ENCODE measurements at regions not wholly inside any gene's neighbourhood (a gene's known extent, or its start where the extent isn't known, plus 50 kb on each side); places are given as distances from the start of the nearest gene placed in this dataset.

DNA sequence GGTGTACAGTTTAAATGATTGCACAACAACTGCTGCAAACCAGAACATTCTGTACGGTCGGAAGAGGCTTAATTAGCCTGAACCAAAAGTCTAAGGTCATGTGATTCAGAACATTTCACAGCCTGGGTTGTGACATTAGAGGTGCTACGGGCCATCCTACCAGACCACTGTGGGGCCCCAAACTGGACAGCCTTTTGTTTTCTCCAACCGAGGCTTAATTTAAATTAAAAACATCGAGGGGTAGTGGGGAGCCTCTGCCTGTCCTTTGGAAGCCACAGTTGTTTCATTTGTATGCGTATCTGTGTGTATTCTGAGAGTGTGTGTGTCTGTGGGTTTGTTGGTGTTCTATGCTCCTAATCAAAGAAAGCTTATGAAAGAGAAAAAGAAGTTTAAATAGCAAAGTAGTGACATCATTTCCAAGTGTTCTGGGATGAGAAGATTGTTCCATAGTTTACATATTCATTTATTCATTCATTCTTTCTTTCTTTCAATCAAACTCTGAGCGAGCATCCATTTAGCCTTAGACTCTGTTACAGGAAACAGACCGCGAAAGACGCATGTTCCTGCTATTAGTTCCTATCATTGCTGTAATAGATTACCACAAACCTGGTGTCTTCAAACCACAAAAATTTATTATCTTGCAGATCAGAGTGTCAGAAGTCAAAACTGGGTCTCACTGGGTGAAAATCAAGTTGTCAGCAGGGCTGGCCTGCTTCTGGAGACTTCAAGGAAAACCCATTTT lies 444.8 kb downstream of the FOXO1 start:
- no peaks in the 10 kb centered on the region for H3K4me1 ChIP-seq (ENCODE audit: control insufficient read depth, insufficient read depth, low read length)
- ChIA-PET CTCF (no interaction called here), POLR2A (no interaction called here), RAD21 (ENCODE audit: unreplicated experiment) (no interaction called here), SMC1A (ENCODE audit: uncharacterized antibody, unreplicated experiment) (no interaction called here)
- TF ChIP-seq STAT1 (conservative IDR thresholded peaks at IDR 0.05) (no peak), RUNX3 (IDR thresholded peaks at IDR 0.05; ENCODE audit: low read length) (peak; percentile 57), CEBPZ (IDR thresholded peaks at IDR 0.05; ENCODE audit: low read depth, low read length) (no peak), SMARCA5 (IDR thresholded peaks at IDR 0.05) (no peak), NRF1 (conservative IDR thresholded peaks at IDR 0.05; ENCODE audit: low read depth, low read length) (no peak)
- TF ChIP-seq, protein P1, sequence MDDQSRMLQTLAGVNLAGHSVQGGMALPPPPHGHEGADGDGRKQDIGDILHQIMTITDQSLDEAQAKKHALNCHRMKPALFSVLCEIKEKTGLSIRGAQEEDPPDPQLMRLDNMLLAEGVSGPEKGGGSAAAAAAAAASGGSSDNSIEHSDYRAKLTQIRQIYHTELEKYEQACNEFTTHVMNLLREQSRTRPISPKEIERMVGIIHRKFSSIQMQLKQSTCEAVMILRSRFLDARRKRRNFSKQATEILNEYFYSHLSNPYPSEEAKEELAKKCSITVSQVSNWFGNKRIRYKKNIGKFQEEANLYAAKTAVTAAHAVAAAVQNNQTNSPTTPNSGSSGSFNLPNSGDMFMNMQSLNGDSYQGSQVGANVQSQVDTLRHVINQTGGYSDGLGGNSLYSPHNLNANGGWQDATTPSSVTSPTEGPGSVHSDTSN (IDR thresholded peaks at IDR 0.05; ENCODE audit: insufficient replicate concordance, low read depth, low read length), result no peak
- no peak overlapping the region for H3K4me3 ChIP-seq
- no TSS peak for BruUV-seq (replicated peaks)
- no peak overlapping the region for H3K27ac ChIP-seq (ENCODE audit: control insufficient read depth, insufficient read depth)
- WGBS (ENCODE audit: insufficient coverage, insufficient replicate concordance, low lambda C conversion rate, missing lambda C conversion rate), result 57% methylated on average over 10 of the region's 10 CpGs
- ATAC-seq, result peak; percentile 63
- no peaks in the 10 kb centered on the region; the same call in 2 of the 3 replicates for H3K9me3 ChIP-seq (replicated peaks; ENCODE audit: control insufficient read depth, insufficient read depth, low read length)
- in situ Hi-C loops (cut with MboI), result no loop called here
- H3K36me3 ChIP-seq (ENCODE audit: control insufficient read depth in 2 of 2, insufficient read depth in 2 of 2, low read length in 1 of 2), result no peaks in the 10 kb centered on the region
- H3K9ac ChIP-seq (ENCODE audit: control insufficient read depth, insufficient read depth, low read length), result no peak overlapping the region
- intact Hi-C loops (cut with micrococcal nuclease; ENCODE audit: unreplicated experiment), result no loop called here
- FAIRE-seq, result no peak
- no peak overlapping the region for H3K4me2 ChIP-seq (ENCODE audit: control insufficient read depth, insufficient read depth)
- no peaks in the 10 kb centered on the region for H4K20me1 ChIP-seq (ENCODE audit: control insufficient read depth, insufficient read depth)
- H3K79me2 ChIP-seq (ENCODE audit: control insufficient read depth, insufficient read depth, low read length), result no peaks in the 10 kb centered on the region
- DNase-seq (ENCODE audit: low read depth, low spot score), result no peak
- no peak overlapping the region for H2AFZ ChIP-seq (ENCODE audit: control insufficient read depth, low read depth, low read length)
- H3K27me3 ChIP-seq (replicated peaks in 1 of 2; ENCODE audit: control insufficient read depth in 2 of 2, insufficient read depth in 2 of 2, low read length in 1 of 2), result no peaks in the 10 kb centered on the region
